22Rv1 (cell line): ENCODE measurements at regions not wholly inside any gene's neighbourhood (a gene's known extent, or its start where the extent isn't known, plus 50 kb on each side); places are given as distances from the start of the nearest gene placed in this dataset.

Source experiments
- ZFX ChIP-seq: fragments of 450-650 bp; IDR thresholded peaks from 2 replicates; pipeline ENCODE4 v1.6.1; 2017; ENCODE audit warnings: antibody characterized with exemption, borderline replicate concordance
- TF ChIP-seq, protein P1 (sequence below): fragments of 450-650 bp; IDR thresholded peaks from 2 replicates; pipeline ENCODE4 v1.5.1; 2017; ENCODE audit warnings: mild to moderate bottlenecking

DNA sequence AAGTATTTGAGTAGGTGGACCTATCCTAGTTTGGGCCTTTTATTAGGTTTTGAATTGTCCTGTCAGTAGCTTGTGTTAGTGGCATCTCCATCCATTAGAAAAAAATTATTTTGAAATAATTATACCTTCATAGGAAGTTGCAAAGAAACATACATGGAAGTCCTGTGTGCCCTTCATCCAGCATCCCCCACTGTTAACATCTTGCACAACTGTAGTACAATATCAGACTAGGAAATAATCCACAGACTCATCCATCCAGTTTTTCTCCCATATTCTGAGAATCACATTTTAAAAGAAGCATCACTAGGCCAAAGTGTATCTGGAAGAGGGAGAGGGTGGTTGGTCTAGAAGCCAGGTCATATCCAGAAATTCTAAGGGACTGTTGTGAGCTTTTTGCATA is 155.5 kb upstream of the ROPN1 start:
- TF ChIP-seq, protein P1, sequence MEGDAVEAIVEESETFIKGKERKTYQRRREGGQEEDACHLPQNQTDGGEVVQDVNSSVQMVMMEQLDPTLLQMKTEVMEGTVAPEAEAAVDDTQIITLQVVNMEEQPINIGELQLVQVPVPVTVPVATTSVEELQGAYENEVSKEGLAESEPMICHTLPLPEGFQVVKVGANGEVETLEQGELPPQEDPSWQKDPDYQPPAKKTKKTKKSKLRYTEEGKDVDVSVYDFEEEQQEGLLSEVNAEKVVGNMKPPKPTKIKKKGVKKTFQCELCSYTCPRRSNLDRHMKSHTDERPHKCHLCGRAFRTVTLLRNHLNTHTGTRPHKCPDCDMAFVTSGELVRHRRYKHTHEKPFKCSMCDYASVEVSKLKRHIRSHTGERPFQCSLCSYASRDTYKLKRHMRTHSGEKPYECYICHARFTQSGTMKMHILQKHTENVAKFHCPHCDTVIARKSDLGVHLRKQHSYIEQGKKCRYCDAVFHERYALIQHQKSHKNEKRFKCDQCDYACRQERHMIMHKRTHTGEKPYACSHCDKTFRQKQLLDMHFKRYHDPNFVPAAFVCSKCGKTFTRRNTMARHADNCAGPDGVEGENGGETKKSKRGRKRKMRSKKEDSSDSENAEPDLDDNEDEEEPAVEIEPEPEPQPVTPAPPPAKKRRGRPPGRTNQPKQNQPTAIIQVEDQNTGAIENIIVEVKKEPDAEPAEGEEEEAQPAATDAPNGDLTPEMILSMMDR, result no peak
- TF ChIP-seq ZFX, result no peak
